HG03565 (cell line): ENCODE measurements at regions not wholly inside any gene's neighbourhood (a gene's known extent, or its start where the extent isn't known, plus 50 kb on each side); places are given as distances from the start of the nearest gene placed in this dataset.

Experiments
- ATAC-seq: cut with Tn5 transposase; IDR thresholded peaks from one replicate; pipeline ENCODE4 v1.9.1; 2021; ENCODE audit warnings: mild to moderate bottlenecking, moderate library complexity; ENCODE audit not compliant: unreplicated experiment

DNA sequence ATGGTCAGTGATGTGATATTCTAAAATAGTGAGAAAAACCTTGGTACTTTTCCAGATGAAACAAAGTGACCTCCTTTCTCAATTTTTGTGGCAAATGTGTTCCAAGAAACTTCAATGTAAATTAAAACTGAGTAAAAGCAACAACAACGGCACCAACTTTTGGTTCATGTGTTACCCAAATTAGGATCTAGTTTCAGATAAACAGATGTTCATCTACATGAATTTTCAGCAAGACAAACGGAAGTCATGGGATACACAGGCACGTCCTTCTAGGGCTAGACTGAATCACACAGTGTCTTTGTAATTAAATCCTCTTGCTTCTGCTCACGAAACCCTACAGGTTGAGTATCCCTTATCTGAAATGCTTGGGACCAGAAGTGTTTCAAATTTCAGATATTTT, 915.2 kb downstream of the TFAP2A start:
- no peak for ATAC-seq

DNA sequence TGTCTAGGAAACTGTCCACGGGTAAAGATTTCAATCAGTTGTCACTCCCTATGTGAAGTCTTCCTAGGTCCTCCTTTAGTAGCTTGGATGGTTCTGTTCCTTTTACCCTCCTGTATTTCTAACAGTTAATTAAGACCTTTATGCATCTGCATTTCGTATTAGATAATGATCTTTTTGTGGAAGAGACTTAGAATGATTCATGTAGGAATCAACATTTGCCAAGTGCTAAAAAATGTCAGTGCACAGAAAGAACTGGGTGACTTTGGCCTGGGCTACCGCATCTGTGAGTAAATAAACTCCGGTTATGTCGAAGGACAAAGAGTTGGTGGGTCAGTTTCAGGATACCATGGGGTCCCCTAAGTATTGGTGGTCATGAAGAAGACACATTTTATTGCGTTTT, 918.0 kb downstream of the TFAP2A start:
- ATAC-seq = no peak

DNA sequence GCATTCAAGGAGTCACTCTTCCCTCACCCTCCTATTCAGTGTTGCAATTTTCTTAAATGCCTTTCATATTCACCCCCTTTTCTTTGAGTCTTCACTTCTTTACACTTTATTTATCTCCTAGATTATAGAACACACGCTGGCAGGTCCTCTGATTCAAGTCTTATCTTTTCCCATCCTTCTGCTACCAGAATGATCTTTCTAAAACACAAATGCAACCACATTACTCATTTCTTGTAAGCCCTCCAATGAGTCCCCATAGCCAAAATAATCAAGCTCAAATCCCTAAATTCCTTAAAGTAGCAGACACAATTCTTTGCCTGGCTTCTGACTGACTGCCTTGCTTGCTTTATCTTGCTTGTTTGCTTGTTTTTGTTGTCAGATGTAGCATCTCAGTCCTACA, 920.0 kb downstream of the TFAP2A start:
- ATAC-seq = no peak

DNA sequence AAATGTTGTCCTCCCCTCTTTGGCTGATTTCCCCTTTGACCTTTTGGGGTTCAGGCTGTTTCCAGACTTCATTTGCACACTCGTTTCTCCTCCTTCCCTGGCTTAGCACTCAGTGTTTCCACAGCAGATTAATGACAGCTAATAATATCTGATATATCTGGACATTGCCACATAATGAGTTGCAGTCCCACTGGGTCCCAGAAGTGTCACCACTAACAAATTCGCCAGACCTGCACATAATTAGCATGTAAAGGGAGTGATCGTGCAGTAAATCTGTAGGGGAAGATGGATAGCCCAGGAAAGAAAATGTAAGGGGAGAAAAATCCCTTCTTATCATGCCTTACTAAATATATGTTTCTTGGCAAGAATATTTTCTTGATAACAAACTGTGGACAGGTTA, 922.1 kb downstream of the TFAP2A start:
- ATAC-seq = no peak

DNA sequence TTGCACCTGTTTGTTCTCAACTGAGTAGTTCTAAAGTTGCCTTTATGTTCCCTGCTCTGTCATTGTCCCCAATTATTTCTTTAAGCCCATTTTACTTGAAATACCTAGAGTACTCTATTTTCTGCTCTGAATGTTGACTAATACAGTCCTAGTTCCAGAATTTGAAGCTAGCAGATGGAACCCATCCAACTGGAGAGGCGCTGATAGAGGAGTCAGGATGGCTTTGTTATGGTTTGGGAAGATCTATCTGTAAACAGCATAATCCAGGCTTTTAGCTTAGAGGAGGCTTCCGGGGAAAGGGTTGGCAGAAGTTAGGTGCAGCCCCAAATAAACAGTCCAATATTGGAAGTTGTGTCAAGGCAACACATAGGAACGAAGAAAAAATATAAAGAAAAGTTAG, 927.7 kb downstream of the TFAP2A start:
- ATAC-seq = no peak

DNA sequence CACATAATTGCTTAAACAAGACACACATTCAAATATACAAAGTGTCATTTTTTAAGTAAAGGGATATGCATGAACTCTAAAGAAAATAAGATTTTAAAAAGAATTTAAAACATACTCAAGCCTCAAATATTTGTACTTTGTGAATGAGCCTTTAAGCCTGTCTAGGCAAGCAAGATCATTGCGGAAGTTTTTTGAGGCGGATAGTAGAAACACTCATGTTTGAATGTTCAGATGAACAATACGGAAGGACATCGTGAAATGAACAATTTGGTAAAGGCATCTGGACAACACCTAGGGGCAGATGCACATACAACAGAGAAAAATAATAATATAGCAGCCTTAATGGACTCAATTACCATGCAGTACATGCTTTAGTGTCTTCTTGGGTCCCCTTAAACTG, 928.9 kb downstream of the TFAP2A start:
- no peak for ATAC-seq

DNA sequence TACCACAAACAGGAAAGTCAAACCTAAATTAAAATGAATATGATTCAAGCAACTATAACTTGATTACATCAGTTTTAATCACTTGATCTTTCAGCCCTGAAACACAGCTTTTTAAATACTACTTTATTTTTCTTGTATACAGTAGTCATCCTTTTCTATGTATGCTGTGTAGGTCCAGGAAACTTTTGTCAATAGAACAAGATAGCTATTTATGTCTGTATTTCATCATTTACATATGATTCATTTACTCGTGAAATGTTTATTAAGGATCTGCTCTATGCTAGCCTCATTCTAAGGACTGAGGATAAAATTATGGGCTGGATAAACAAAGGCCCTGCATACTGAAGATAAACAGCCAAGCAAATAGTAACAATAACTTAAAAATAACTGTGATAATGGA, 930.2 kb downstream of the TFAP2A start:
- ATAC-seq = no peak

DNA sequence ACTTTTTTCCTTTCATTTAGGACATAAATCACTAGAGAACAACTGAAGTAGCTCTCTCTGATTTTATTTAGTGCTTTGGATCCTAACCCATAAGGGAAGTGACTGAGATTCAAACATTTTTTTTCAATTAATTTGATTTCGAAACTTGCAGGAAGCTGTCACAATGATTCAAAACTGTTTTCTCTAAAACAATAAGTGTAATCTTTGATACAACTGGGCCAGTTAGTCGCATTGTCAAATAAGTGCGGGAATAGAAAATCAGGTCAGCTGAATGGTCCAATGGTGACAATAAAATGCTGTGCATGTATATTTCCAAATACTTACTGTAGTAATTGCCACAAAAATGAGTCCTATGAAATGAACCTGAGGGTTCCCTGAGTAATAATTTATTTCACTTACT, 930.8 kb downstream of the TFAP2A start:
- no peak for ATAC-seq

DNA sequence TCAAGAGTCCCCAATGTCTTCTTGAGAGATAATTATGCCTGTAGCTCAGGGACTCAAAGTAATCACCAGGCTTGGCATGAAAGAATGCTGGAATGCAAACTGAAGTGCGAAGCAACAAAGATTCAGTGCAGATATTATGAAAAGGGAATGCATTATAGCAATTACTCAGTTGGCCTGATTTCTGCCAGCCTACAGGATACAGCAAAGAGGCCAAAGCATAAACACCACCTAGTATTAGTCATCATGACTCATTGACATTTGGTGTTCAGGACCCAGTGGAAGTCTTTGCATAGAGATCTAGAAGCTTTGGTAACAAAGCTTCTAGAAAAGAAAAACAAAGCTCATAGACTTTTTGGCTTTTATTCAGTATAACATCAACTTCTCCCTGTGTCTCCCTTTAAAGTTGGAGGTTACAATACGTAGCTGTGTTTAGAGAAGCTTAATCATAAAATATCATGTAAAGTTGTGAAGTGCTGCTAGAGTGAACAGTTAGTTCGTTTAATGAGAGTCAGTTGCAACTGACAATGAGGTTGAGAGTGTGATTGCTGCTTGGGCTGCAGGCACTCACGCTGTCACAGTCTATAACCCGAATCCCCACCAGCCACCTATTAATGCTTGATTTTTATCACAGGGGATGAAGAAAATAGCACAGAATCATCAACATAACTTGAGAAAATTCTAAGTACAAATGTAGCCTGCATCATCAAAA, 932.7 kb downstream of the TFAP2A start:
- peak; percentile 64 for ATAC-seq

DNA sequence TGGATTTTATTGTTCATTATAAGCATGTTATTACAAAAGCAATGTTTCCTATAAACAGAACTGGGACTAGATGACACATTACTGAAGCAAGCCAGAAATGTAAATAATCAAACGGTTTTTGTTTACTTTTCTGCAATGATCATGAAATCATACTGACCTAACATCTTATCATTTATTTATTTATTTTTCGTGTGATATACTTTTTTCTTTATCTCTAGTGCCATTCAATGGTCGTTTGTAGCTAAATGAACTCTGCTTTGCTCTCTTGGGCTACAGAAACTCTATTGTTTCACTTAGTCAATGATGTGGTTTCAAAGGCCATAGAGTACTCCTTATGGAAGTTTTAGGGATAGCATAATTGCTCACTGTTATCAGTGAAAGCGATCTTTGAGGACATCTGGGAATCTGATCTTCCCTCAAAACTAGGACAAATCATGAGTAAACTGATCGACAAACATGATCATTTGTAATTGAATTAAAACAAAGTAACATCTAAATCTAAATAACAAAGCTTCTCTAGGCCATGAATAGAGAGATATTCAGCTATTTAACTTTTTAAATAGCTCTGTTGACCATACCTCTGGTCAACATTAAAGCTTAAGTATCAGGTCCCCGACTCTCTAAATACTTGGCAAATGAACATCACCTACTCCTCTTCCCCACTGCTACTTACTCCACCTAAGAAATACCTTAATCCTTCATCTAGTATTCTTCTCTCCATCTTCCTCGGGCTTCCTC, 933.4 kb downstream of the TFAP2A start:
- no peak for ATAC-seq

DNA sequence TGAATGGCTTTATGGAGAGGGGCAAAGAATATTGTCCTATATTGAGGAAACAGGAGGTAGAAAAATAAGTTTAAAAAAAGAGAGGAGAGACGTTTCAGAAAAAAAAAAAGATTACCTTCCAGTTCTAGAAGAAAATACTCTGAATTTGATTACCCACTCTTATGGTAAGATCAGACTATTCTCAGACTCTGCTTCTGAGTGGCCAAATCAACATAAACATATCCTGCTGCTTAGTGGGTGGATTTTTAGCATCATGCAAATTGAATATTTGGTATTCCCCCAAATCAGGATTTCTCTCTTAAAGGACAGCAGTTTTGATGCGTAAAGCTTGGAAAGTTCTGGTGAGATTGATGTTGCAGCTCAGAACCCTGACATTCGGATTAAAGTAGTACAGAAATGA, 946.6 kb downstream of the TFAP2A start:
- ATAC-seq = no peak

DNA sequence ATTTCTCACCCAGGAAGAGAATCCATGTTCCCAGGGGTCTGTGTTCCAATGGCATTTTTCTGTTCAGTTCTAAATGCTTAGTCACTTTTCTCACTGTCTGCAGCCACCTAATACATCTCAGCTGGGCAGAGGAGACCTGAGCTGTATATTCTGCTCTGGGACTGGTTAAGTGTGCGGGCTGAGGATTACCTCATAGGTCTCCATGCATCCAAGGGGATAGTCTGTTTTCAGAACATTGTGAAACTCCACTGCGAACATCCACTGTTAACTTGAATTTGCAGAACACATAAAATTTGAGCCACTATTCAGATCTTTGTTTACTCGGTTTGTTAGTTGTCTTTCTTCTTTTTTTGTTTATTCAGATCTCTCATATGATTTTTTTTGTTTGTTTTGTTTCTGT, 947.1 kb downstream of the TFAP2A start:
- ATAC-seq = no peak

DNA sequence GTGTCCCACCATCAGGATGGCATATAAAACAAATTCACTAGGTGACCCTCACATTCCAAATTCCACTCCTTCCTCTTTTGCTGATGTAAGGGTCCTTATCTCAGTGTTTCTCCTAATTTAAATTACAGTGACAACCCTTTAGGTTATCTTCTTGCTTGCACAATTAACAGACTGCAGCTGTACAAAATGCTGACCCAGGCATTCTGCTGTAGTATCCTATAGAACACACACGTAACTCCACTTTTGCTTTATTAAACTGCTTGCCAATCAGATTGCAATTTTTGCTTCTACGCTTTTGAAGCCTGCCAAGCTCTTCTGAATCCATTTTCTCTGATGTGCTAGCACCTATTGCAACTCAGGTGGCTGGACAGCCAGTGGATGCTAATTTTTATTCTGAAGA, 950.3 kb downstream of the TFAP2A start:
- no peak for ATAC-seq

DNA sequence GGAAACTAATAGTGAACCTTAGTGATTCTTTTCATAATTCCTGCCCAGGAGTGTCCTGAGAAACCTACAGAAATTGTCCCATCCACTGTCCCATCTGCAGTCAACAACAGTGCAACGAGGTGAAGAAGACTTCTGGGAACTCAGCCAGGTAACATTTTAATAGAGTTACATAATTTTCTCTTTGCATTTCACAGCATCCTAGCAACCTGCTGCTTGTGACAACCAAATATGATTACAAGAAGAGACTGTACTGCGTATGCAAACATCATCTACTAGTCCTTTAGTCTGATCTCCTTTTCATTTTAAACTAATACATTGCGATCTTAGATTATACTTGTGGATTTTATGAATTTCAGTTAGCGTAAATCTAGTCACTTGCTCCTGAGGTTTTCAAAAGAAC, 951.6 kb downstream of the TFAP2A start:
- no peak for ATAC-seq

DNA sequence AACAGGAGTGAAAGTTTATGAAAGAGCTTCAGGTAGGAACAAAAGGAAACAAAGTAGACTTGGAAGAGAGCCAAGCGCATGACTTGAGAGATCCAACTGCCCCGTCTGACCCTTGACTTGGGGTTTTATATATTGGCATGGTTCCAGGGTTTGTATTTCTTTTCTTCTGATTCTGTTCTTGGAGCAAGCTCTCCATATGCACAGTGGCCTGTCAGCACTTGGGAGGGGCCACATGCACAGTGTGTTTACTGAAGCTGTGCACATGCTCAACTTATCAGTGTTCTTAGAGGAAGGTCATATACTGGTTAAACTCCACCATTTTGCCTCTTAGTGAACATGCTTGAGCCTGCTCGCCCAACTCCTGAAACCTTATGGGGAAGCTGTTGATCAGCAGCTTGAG, 953.7 kb downstream of the TFAP2A start:
- ATAC-seq = no peak

DNA sequence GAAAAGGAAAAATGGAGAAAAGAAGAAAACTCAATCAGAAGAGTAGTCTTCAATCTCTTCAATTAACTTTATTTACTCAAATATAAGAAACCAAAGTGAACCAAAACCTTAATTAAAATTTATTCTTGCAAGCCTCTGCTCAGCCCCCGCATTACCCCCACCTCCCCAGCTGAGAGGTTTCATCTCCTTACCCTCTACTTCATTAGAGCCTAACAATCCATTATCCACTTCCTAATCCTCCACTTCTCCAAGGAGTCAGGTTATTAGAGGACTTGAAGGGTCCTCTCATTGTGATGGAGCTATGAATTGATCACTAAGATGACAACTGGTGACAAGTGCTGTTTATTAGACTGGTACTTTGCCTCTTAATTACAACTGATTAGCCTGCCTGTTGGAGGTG, 956.5 kb downstream of the TFAP2A start:
- no peak for ATAC-seq

DNA sequence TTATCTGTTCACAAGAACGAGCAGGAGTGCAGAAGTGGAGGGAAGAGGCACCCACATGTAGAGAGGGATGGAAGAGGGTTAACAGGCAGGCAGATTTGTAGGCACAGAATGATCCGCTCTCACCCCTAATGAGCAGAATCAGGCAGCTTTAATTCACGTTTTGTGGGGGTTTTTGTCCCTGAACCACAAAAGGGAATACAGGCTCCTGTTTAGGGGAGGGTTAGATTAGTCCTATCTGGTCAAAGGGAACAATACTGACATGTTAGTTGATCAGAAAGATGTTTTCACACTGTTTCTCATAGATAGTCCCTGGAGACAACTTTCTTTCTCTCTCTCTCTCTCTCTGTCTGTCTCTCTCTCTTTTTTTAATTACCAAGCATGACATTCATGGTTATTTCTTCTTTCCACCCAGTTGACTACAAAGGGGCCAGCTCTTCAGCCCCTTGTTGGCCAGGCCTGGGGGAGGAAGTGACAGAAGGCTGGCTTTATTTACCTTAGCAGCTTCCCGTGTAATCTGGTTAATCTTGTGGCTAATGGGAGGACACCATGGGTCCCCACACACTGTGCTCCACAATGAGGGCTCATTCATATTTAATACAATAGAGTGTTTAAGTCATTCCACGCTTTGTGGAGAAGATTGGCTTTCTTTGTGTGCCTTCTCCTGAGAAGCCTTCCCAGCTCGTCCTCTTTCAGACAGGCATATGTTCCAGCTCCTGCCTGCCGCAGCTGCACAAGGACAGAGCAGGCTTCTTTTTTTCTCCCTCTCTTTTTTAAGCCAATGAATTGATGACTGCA, 958.8 kb downstream of the TFAP2A start:
- no peak for ATAC-seq

DNA sequence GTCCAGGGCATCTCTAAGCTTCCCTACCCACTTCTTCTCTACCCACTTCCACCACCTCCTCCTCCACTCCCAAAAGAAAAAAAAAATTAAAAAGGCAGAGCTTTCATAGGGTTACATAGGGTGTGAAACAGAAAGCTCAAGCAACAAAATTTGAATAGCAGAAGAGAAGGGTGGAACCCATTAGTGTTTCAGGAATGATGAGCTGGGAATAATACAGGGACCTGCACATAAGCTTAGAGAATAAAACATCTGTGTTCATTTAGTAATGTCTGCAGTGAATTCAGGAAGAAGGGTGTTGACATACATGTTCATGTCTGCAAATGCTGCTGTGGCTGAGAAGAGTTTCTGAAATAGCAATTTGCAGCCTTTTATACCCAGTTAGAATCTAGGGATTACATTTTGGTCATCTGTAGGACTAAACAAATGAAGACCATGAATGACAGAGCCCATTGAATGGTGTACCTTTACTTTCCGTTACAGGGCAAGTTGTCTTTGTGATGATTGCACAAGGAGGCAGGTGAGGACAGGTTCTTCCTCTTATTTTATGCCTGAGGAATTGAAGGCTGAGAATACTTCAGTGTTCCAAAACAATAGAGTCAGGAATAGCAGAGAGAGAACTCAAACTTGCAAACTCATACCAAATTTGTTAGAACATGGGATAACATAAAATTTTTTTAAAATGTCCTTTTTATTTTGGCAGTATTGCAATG, 975.1 kb downstream of the TFAP2A start:
- no peak for ATAC-seq

DNA sequence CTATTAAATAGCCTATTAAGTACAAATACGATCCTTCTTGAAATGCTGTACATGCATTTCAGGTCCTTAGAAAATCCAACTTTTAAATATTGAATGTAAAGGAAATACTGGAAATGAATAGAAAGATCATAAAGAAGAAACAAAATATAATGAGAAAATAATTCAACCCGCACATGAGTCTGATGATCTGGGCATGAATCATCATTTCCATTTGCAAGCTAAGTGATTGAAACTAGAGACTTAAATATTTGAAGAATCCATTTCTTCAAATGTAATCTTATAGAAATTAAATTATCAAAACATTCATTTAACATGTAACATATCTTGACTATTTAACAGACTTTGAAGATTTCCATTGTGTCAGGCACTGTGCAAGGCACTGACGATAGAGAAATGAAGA, 977.0 kb downstream of the TFAP2A start:
- ATAC-seq = no peak

DNA sequence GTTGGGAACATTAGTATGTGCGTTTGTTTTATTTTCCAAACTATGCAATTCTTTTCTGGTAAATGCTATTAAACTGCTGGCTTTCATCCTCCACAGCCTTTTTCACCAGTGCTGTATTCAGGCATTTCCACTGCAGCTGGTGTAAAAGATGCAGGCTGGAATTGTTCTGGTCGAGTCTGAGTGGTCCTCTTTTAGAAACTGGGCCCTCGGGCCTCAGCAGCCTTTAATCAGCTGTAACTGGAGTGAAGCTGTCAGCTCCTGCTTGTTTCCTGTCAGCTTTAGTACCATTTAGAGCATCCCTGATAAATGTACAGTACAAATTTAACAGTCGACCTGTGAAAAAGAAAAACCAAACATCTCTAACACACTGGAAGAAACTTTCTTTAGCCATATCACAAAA, 979.6 kb downstream of the TFAP2A start:
- no peak for ATAC-seq

DNA sequence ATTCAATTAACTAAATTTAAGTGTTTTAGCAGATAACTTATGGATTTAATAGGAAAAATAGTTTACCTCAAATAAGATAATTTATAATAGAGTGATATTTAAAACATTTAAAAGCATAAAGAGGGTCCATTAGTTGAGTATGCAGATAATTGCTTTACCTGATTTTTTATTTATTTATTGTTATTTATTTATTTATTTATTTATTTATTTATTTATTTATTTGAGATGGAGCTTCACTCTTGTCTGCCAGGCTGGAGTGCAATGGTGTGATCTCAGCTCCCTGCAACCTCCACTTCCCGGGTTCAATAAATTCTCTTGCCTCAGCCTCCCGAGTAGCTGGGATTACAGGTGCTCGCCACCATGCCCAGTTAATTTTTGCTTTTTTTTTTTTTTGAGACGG, 982.9 kb downstream of the TFAP2A start:
- ATAC-seq = no peak
